GM18858 (cell line): ENCODE measurements at regions not wholly inside any gene's neighbourhood (a gene's known extent, or its start where the extent isn't known, plus 50 kb on each side); places are given as distances from the start of the nearest gene placed in this dataset.
"Not testable (repeated sequence)": the region's sequence is repeated elsewhere in the genome, so short reads cannot be mapped to it uniquely, and the experiment has no call there.

Experiments
- ATAC-seq: cut with Tn5 transposase; IDR thresholded peaks from one replicate; pipeline ENCODE4 v1.9.1; 2021; ENCODE audit not compliant: unreplicated experiment

DNA sequence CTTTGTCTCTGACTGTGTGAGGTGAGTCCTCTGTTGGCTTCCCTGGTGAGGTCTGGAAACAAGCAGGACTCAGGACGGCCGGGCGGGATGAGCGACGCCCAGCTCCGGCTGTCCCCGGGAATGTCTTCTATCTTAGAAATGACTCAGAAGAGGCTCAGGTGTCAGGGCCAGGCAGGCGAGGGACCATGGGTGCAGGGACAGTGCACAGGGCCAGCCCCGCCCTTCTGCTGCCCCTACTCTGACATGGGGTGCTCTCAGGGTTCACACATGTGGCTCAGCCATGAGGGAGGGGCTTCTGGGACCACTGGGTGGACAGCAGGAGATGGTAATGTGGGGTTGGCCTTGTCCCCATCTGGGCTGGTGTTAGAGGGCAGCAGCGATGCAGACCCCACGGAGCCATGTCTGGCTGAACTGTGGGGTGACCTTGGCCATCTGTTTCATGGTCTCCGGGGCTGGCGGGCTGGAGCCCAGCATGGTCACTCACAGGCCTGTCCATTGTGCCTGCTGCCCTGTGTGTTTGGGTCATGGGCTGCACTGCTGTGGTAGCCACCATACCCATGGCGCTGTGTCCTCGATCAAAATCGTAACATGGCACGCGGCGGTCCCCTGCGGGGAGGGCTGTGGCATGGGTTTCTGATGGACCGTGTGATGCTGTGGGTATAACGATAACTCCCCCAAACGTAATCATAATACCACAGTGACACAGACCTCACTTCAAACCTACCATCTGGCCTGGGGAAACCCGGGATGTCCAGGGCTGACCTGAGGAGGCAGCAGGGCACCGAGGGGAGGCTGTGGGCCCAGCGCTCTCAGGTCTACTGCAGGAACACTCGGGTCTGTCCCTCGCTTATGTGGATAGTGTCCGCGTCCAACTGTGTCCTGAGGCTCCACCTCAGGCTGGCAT is 368.8 kb downstream of the TMEM121 start:
- ATAC-seq: no peak

DNA sequence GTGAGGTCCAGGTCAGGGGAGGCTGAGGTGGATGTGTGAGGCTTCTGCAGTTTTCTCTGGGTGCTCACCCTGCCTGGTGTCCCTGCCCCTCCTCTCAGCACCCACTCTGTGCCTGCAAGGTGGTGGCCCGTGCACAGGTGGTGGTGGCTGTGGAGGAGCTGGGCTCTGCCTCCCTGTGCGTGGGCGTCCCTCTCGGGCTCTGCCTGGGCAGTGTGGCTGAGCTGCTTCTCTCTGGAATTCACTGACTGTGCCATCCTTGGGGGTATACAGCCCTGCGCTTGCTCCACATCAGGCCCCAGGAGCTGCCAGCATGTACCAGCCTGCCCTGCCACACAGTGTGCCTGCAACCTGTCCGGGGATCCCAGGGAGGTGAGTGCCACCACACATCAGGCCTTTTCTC is 369.8 kb downstream of the TMEM121 start:
- not testable (repeated sequence) for ATAC-seq

- not testable (repeated sequence) for ATAC-seq
These were observed 370.8 kb downstream of the TMEM121 start for GRCh38 chr14:105896961-105897724.

DNA sequence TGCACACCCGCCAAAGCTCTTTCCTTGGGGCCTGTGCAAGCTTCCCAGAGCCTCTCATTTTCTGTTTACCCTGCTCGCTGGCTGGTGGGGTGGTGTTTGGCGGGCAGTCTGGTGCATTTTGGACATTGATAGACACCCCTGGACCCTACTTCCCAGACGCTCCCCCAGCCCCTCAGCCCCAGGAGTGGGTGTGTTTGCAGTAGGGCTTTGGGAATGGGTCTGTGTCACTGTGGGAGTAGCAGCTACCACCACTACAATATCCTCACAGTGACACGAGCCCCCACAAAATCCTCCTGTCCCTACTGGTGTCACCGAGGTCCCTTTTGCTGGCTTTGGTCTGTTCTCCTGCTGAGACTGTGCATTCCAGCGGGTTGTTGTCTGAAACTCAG is 371.3 kb downstream of the TMEM121 start:
- ATAC-seq: no peak

DNA sequence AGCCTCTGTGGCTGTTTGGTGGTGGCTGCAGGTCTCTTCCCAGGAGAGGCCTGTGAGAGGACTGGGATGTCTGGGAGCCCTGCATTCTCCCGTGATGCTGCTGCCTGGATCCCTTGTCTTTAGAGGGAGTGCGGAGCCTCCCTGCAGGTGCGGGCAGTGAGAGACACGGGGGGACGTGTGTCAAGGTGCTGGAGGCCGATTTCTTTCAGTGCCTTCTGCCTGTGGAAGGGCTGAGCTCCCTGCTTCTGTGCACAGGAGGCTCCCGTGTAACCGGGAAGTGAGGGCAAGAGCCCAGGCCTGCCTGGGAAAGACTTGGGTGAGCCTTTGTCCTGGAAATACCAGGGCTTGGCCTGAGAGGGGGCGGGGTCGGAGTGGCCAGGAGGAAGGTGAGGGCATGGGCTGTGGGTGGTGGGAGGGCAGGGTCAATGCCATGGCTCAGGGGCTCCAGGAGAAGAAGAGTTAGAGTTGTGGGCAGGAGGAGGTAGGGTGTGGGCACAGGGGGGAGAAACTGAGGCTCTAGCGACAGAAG is 372.2 kb downstream of the TMEM121 start:
- no peak for ATAC-seq

GRCh38 chr14:105899071-105899641 is 372.8 kb downstream of the TMEM121 start:
- ATAC-seq: no peak

GRCh38 chr14:105899657-105900397 is 373.4 kb downstream of the TMEM121 start:
- no peak for ATAC-seq

DNA sequence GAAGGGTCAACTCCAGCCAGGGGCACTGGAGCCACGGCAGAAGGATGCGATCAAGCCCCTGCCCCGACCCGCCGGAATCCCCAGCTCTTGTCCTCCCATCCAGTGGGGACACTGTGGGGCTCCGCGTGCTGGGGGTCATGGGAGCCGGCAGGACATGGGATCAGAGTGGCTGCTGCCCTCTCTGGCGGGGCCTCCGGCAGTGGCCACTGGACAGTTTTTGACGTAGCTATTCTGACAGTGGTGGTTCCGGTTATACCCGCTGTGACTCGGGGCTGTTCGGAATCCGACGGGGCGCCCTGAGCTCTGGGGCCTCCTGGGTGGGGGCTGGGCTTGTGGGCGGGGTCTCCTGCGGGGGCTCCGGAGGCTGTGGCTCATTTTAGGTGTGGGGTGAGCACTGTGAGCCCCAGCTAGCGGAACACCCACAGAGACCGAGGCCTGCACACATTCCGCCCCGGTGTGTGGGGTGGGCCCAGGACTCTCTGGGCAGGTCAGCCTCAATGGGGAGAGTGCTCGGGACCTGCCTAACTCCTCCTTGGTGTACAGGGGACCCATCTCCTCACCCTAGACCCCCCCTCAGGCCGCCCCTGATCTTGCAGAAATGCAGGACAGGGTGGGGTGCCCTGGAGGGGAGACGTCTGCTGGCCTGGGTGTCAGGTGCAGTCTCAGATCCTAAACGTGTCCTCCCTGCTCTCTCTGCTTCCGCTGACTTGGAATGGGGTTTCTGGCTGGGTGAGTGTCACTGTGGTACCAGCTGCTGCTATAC is 374.2 kb downstream of the TMEM121 start:
- no peak for ATAC-seq

- ATAC-seq: no peak
These were observed 374.8 kb downstream of the TMEM121 start for GRCh38 chr14:105901226-105901625.

- no peak for ATAC-seq
These were observed 375.9 kb downstream of the TMEM121 start for GRCh38 chr14:105902131-105902898.

- ATAC-seq: not testable (repeated sequence)
These were observed 376.4 kb downstream of the TMEM121 start for GRCh38 chr14:105902899-105903165.

DNA sequence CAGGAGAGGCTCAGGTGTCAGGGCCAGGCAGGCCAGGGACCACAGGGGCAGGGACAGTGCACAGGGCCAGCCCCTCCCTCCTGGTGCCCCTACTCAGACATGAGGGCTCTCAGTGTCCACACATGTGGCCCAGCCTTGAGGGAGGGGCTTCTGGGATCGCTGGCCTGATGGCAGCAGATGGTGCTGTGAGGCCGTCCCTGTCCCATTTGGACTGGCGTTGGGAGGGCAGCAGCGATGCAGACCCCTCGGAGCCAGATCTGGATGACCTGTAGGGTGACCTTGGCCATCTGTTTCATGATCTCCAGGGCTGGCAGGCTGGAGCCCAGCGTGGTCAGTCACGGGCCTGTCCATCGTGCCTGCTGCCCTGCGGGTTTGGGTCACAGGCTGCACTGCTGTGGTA is 377.6 kb downstream of the TMEM121 start:
- no peak for ATAC-seq

DNA sequence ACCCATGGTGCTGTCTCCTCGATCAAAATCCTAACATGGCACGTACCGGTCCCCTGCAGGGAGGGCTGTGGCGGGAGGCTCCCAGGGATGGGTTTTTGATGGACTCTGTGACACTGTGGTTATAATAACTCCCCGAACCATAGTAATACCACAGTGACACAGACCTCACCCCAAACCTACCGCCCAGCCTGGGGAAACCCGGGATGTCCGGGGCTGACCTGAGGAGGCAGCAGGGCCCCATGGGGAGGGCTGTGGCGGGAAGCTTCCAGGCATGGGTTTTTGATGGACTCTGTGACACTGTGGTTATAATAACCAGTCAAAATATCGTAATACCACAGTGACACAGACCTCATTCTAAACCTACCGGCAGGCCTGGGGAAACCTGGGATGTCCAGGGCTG is 378.0 kb downstream of the TMEM121 start:
- ATAC-seq: no peak

DNA sequence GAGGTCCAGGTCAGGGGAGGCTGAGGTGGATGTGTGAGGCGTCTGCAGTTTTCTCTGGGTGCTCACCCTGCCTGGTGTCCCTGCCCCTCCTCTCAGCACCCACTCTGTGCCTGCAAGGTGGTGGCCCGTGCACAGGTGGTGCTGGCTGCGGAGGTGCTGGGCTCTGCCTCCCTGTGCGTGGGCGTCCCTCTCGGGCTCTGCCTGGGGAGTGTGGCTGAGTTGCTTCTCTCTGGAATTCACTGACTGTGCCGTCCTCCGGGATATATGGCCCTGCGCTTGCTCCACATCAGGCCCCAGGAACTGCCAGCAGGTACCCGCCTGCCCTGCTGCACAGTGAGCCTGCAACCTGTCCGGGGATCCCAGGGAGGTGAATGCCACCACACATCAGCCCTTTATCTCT is 379.1 kb downstream of the TMEM121 start:
- ATAC-seq: no peak

DNA sequence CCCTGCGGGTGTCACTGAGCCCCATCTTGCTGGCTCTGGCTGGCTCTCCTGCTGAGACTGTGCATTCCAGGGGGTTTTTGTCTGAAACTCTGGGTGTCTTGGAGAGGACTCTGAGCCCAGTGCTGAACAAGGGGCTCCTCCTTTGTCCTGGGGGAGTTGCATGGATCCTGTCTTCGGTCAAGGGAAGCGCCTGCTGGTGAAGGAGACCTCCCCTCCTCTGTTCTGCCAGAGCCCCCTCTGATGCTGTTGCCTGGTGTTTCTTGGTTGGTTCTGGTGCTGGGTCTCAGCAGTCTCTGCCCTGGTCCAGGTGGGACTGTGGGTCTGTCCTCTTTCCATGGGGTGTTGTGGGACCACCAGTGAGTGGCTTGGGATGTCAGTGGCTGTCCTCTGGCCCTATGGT is 380.9 kb downstream of the TMEM121 start:
- no peak for ATAC-seq

- ATAC-seq: no peak
These were observed 381.6 kb downstream of the TMEM121 start for GRCh38 chr14:105908006-105908405.

DNA sequence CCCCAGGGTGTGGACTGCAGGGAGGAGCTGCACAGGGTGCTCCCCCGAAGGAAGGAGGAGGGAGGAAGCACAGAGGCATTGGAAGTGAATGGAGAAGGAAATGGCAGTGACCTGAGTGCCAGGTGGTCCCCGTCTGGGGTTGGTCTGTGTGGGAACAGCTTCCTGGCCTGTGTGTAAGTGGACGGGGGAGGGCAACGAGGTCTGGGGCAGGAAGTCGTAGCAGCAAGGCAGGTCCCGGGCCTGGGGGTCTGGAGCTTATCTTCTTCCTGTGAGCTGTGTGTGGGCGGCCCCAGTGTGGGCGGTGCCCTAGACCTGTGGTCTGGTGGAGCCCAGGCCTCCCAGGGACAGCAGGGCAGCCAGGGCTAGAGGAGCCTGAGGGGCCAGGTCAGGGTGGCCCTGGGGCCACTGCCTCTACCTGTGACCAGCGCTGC is 382.1 kb downstream of the TMEM121 start:
- ATAC-seq: no peak

- no peak for ATAC-seq
These were observed 382.9 kb downstream of the TMEM121 start for GRCh38 chr14:105909046-105909827.

GRCh38 chr14:105909828-105910120 is 383.4 kb downstream of the TMEM121 start:
- ATAC-seq: not testable (repeated sequence)
